Gastroesophageal sphincter (tissue), 3 donors: ENCODE measurements at regions not wholly inside any gene's neighbourhood (a gene's known extent, or its start where the extent isn't known, plus 50 kb on each side); places are given as distances from the start of the nearest gene placed in this dataset.

ENCODE experiments used
- CTCF ChIP-seq, 4 experiments: fragments of 200-600 bp in 2 of 4; fragments of 450-650 bp in 2 of 4; sonication (generic) in 1 of 4; IDR thresholded peaks; one replicate each; pipeline ENCODE4 v1.5.1; 2017 to 2019; ENCODE audit warnings: antibody characterized with exemption in 4 of 4, mild to moderate bottlenecking in 2 of 4, moderate library complexity in 2 of 4
- POLR2A ChIP-seq, 2 donors: fragments of 450-650 bp; IDR thresholded peaks; one replicate each; pipeline ENCODE4 v1.6.1; 2017; ENCODE audit warnings: antibody characterized with exemption in 2 of 2, mild to moderate bottlenecking in 2 of 2, moderate library complexity in 1 of 2
- POLR2AphosphoS5 ChIP-seq: sonication (generic); formaldehyde crosslinking; IDR thresholded peaks from one replicate; pipeline ENCODE4 v1.6.1; 2017; ENCODE audit warnings: antibody characterized with exemption

GRCh38 chrX:138765051-138765450 lies 53.5 kb upstream of the FGF13 start:
- TF ChIP-seq CTCF (IDR thresholded peaks at IDR 0.05) (no peak), POLR2A (IDR thresholded peaks at IDR 0.05) (no peak), POLR2AphosphoS5 (no peak)
